Thyroid gland (tissue), 4 donors: ENCODE measurements at regions not wholly inside any gene's neighbourhood (a gene's known extent, or its start where the extent isn't known, plus 50 kb on each side); places are given as distances from the start of the nearest gene placed in this dataset.

Source experiments
- DNase-seq, 2 donors: peaks; one replicate each; pipeline ENCODE4 v3.0.0-alpha.2; 2019
- H3K27ac ChIP-seq, 3 donors: fragments of 200-600 bp; sonication (generic); 1 replicate in 2 of 3; 2 replicates in 1 of 3; pipeline ENCODE4 v1.5.1; 2016 to 2019; ENCODE audit warnings: mild to moderate bottlenecking in 1 of 3, moderate library complexity in 1 of 3
- H3K27me3 ChIP-seq: fragments of 200-600 bp; sonication (generic); one replicate; pipeline ENCODE4 v1.5.1; 2019
- H3K36me3 ChIP-seq, 2 donors: fragments of 200-600 bp; sonication (generic); one replicate each; pipeline ENCODE4 v1.5.1; 2016 to 2019
- H3K4me1 ChIP-seq, 2 donors: fragments of 200-600 bp; sonication (generic); one replicate each; pipeline ENCODE4 v1.5.1; 2017 to 2019
- H3K4me3 ChIP-seq, 3 donors: fragments of 200-600 bp; sonication (generic); replicated peaks in 1 of 3; 1 replicate in 2 of 3; 2 replicates in 1 of 3; pipeline ENCODE4 v1.5.1; 2016; ENCODE audit warnings: mild to moderate bottlenecking in 1 of 3
- H3K9me3 ChIP-seq: fragments of 200-600 bp; sonication (generic); one replicate; pipeline ENCODE4 v1.5.1; 2017
- POLR2A ChIP-seq, 2 donors: fragments of 450-650 bp; IDR thresholded peaks; one replicate each; pipeline ENCODE4 v1.6.1; 2017; ENCODE audit warnings: antibody characterized with exemption in 2 of 2, mild to moderate bottlenecking in 2 of 2, moderate library complexity in 1 of 2
- WGBS, 2 donors: methylation state at CpG; one replicate each; pipeline ENCODE4 v1.1.5; 2017; 5-methylcytosine and 5-hydroxymethylcytosine counted together
- intact Hi-C: fragments of 100-400 bp; cut with DNase I; formaldehyde crosslinking; loops from one replicate; pipeline ENCODE4 v1.15.1; 2023
- TF ChIP-seq, protein P1 (sequence below), 6 experiments: fragments of 200-600 bp in 3 of 6; fragments of 450-650 bp in 3 of 6; sonication (generic) in 3 of 6; IDR thresholded peaks; one replicate each; pipeline ENCODE4 v1.5.1; 2016 to 2019; ENCODE audit warnings: antibody characterized with exemption in 6 of 6, mild to moderate bottlenecking in 2 of 6, inconsistent platforms in 1 of 6, moderate library complexity in 1 of 6

- Histone ChIP-seq H3K27me3 (no peaks in the 10 kb centered on the region), H3K36me3 (no peaks in the 10 kb centered on the region), H3K9me3 (no peaks in the 10 kb centered on the region), H3K27ac (no peak overlapping the region), H3K4me3 (no peak overlapping the region), H3K4me1 (no peaks in the 10 kb centered on the region)
- TF ChIP-seq, protein P1, sequence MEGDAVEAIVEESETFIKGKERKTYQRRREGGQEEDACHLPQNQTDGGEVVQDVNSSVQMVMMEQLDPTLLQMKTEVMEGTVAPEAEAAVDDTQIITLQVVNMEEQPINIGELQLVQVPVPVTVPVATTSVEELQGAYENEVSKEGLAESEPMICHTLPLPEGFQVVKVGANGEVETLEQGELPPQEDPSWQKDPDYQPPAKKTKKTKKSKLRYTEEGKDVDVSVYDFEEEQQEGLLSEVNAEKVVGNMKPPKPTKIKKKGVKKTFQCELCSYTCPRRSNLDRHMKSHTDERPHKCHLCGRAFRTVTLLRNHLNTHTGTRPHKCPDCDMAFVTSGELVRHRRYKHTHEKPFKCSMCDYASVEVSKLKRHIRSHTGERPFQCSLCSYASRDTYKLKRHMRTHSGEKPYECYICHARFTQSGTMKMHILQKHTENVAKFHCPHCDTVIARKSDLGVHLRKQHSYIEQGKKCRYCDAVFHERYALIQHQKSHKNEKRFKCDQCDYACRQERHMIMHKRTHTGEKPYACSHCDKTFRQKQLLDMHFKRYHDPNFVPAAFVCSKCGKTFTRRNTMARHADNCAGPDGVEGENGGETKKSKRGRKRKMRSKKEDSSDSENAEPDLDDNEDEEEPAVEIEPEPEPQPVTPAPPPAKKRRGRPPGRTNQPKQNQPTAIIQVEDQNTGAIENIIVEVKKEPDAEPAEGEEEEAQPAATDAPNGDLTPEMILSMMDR (IDR thresholded peaks at IDR 0.05): no peak
- TF ChIP-seq POLR2A (IDR thresholded peaks at IDR 0.05): no peak
- 67 to 68% methylated on average over 4 of the region's 4 CpGs for WGBS, 2 donors
- no peak for DNase-seq
- intact Hi-C loops: no loop called here
Observed at GRCh38 chr3:182212479-182213076, 500.9 kb downstream of the SOX2 start.

DNA sequence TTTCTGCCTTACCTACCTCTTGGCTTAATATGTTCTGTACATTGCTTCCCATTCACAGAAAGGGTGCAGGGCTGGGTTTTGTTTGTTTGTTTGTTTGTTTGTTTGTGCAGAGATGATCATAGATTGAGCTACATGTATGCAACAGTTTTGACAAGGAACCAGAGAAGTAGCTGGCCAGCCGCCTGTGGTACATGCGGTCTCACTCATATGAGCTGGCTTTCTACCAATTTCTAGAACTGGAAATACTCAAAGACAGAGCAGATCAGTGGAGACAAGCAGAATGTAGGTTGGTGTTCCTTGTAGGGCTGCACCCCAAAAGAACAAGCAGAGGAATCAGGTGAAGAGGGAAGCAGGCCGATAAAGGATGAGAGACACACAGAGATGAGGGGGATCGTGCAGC, 502.7 kb downstream of the SOX2 start:
- H3K9me3 ChIP-seq: no peaks in the 10 kb centered on the region
- peak in 1 of 2 donors; percentile 4 for DNase-seq
- no peaks in the 10 kb centered on the region for H3K36me3 ChIP-seq
- H3K4me3 ChIP-seq: no peak overlapping the region
- intact Hi-C loops: no loop called here
- no peak overlapping the region for H3K27ac ChIP-seq
- WGBS, 2 donors: 70 to 71% methylated on average over 4 of the region's 4 CpGs
- no peaks in the 10 kb centered on the region for H3K4me1 ChIP-seq
- H3K27me3 ChIP-seq: no peaks in the 10 kb centered on the region
- TF ChIP-seq POLR2A (IDR thresholded peaks at IDR 0.05): no peak
- TF ChIP-seq, protein P1 (IDR thresholded peaks at IDR 0.05): no peak

- intact Hi-C loops: no loop called here
- no peaks in the 10 kb centered on the region for H3K36me3 ChIP-seq
- H3K27ac ChIP-seq: no peak overlapping the region
- no peaks in the 10 kb centered on the region for H3K9me3 ChIP-seq
- no peaks in the 10 kb centered on the region for H3K4me1 ChIP-seq
- no peak for DNase-seq
- H3K27me3 ChIP-seq: no peaks in the 10 kb centered on the region
- TF ChIP-seq, protein P1 (IDR thresholded peaks at IDR 0.05): no peak
- TF ChIP-seq POLR2A (IDR thresholded peaks at IDR 0.05): no peak
- H3K4me3 ChIP-seq: no peak overlapping the region
Observed at GRCh38 chr3:182215881-182216280, 504.2 kb downstream of the SOX2 start.

DNA sequence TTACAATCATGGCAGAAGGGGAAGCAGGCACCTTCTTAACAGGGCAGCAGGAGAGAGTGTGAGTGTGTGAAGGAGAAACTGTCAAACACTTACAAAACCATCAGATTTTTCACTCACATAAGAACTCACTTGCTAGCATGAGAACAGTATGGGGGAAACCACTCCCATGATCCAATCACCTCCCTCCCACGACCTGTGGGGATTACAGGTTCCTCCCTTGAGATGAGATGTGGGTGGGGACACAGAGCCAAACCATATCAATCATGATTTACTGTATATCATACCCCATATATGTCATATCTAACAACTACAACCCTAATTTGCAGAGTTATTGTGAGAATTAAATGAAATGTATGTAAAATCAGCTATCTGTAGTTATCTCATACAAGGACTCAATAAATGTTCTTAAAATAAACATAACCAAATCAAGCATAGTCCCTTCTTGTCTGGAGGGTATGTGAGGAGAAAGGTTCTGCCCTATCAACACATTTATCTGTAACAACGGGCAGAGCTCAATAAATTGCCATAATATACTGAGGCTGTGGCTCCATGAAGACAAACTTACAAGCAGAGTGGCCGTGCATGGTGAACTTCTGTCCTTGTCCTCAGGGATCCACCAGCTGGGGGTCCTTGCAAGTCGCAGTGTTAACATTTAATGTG, 504.7 kb downstream of the SOX2 start:
- DNase-seq: no peak
- H3K27ac ChIP-seq: no peak overlapping the region
- no peak overlapping the region for H3K4me3 ChIP-seq
- no peaks in the 10 kb centered on the region for H3K9me3 ChIP-seq
- intact Hi-C loops: no loop called here
- H3K4me1 ChIP-seq: no peaks in the 10 kb centered on the region
- WGBS, 2 donors: 66 to 75% methylated on average over 4 of the region's 4 CpGs
- H3K27me3 ChIP-seq: no peaks in the 10 kb centered on the region
- H3K36me3 ChIP-seq: no peaks in the 10 kb centered on the region
- no peak for TF ChIP-seq POLR2A (IDR thresholded peaks at IDR 0.05)
- TF ChIP-seq, protein P1 (IDR thresholded peaks at IDR 0.05): no peak

- no peak for TF ChIP-seq POLR2A (IDR thresholded peaks at IDR 0.05)
- TF ChIP-seq, protein P1 (IDR thresholded peaks at IDR 0.05): no peak
- DNase-seq: no peak
- Histone ChIP-seq H3K36me3 (no peaks in the 10 kb centered on the region), H3K9me3 (no peaks in the 10 kb centered on the region), H3K27me3 (no peaks in the 10 kb centered on the region), H3K4me1 (no peaks in the 10 kb centered on the region), H3K27ac (no peak overlapping the region), H3K4me3 (no peak overlapping the region)
- intact Hi-C loops: no loop called here
- WGBS, 2 donors: 8 to 12% methylated on average over 1 of the region's 1 CpG
Observed at GRCh38 chr3:182220013-182220412, 508.3 kb downstream of the SOX2 start.
